ENCODE measurements at regions not wholly inside any gene's neighbourhood (a gene's known extent, or its start where the extent isn't known, plus 50 kb on each side); places are given as distances from the start of the nearest gene placed in this dataset.

GRCh38 chr4:104615926-104616325 lies 121.2 kb upstream of the CXXC4 start:
- DNase-seq = no peak
- no peaks in the 10 kb centered on the region for H3K4me1 ChIP-seq (ENCODE audit: insufficient read depth, low read length)
- no peaks in the 10 kb centered on the region for H3K9me2 ChIP-seq (replicated peaks; ENCODE audit: low read length)
- TF ChIP-seq EZH2phosphoT487 (IDR thresholded peaks at IDR 0.05; ENCODE audit: borderline replicate concordance, low read length) = no peak
- no peak for TF ChIP-seq EZH2 (IDR thresholded peaks at IDR 0.05; ENCODE audit: low read length, unreplicated experiment)
- TF ChIP-seq CTCF (conservative IDR thresholded peaks at IDR 0.05; ENCODE audit: low read depth, low read length) = no peak
- POLR2A ChIA-PET (ENCODE audit: unreplicated experiment) = no interaction called here
- H3F3A ChIP-seq (ENCODE audit: low read length, unreplicated experiment) = no peaks in the 10 kb centered on the region
- no peak overlapping the region for H3K9ac ChIP-seq (ENCODE audit: low read length)
- no peaks in the 10 kb centered on the region for H3K36me3 ChIP-seq (ENCODE audit: low read depth, low read length)
- no peaks in the 10 kb centered on the region for H3K27me3 ChIP-seq (ENCODE audit: low read length)
- no peak overlapping the region for H3K4me2 ChIP-seq (ENCODE audit: low read length)
- CTCF ChIA-PET = no interaction called here
- no peaks in the 10 kb centered on the region for H4K20me1 ChIP-seq (ENCODE audit: low read length)
- intact Hi-C loops (cut with micrococcal nuclease) = no loop called here
- no peaks in the 10 kb centered on the region for H3K79me2 ChIP-seq (ENCODE audit: low read length)
- no peak for ATAC-seq
- no peaks in the 10 kb centered on the region for H3K9me3 ChIP-seq (ENCODE audit: low read length)
- no TSS peak for BruUV-seq (replicated peaks)
- H2AFZ ChIP-seq (ENCODE audit: low read length) = no peak overlapping the region
- no peak overlapping the region for H3K4me3 ChIP-seq (ENCODE audit: low read length)
- no peak overlapping the region for H3K27ac ChIP-seq (ENCODE audit: low read length)

- Histone ChIP-seq H3F3A (ENCODE audit: low read length, unreplicated experiment) (no peaks in the 10 kb centered on the region), H3K4me3 (ENCODE audit: low read length) (no peak overlapping the region), H3K9ac (ENCODE audit: low read length) (no peak overlapping the region), H3K4me1 (ENCODE audit: insufficient read depth, low read length) (no peaks in the 10 kb centered on the region), H3K36me3 (ENCODE audit: low read depth, low read length) (no peaks in the 10 kb centered on the region), H4K20me1 (ENCODE audit: low read length) (no peaks in the 10 kb centered on the region), H2AFZ (ENCODE audit: low read length) (no peak overlapping the region), H3K27me3 (ENCODE audit: low read length) (no peaks in the 10 kb centered on the region), H3K27ac (ENCODE audit: low read length) (no peak overlapping the region), H3K79me2 (ENCODE audit: low read length) (no peaks in the 10 kb centered on the region), H3K9me3 (ENCODE audit: low read length) (no peaks in the 10 kb centered on the region), H3K4me2 (ENCODE audit: low read length) (no peak overlapping the region), H3K9me2 (replicated peaks; ENCODE audit: low read length) (no peaks in the 10 kb centered on the region)
- TF ChIP-seq EZH2 (IDR thresholded peaks at IDR 0.05; ENCODE audit: low read length, unreplicated experiment) (no peak), EZH2phosphoT487 (IDR thresholded peaks at IDR 0.05; ENCODE audit: borderline replicate concordance, low read length) (no peak), CTCF (conservative IDR thresholded peaks at IDR 0.05; ENCODE audit: low read depth, low read length) (no peak)
- DNase-seq (no peak), ATAC-seq (no peak)
- ChIA-PET POLR2A (ENCODE audit: unreplicated experiment) (no interaction called here), CTCF (no interaction called here)
- no TSS peak for BruUV-seq (replicated peaks)
- intact Hi-C loops (cut with micrococcal nuclease) = no loop called here
Observed at GRCh38 chr4:104616401-104616820, 121.7 kb upstream of the CXXC4 start.

GRCh38 chr4:104625706-104626105 lies 131.0 kb upstream of the CXXC4 start:
- Histone ChIP-seq H3K36me3 (ENCODE audit: low read depth, low read length) (no peaks in the 10 kb centered on the region), H4K20me1 (ENCODE audit: low read length) (no peaks in the 10 kb centered on the region), H3K79me2 (ENCODE audit: low read length) (no peaks in the 10 kb centered on the region), H3K9me2 (replicated peaks; ENCODE audit: low read length) (no peaks in the 10 kb centered on the region), H2AFZ (ENCODE audit: low read length) (no peak overlapping the region), H3K27ac (ENCODE audit: low read length) (no peak overlapping the region), H3K4me3 (ENCODE audit: low read length) (no peak overlapping the region), H3K4me2 (ENCODE audit: low read length) (no peak overlapping the region), H3K9ac (ENCODE audit: low read length) (no peak overlapping the region), H3K27me3 (ENCODE audit: low read length) (no peaks in the 10 kb centered on the region), H3F3A (ENCODE audit: low read length, unreplicated experiment) (no peaks in the 10 kb centered on the region), H3K9me3 (ENCODE audit: low read length) (no peaks in the 10 kb centered on the region), H3K4me1 (ENCODE audit: insufficient read depth, low read length) (no peaks in the 10 kb centered on the region)
- BruUV-seq (replicated peaks) = no TSS peak
- no peak for DNase-seq
- intact Hi-C loops (cut with micrococcal nuclease) = no loop called here
- TF ChIP-seq CTCF (conservative IDR thresholded peaks at IDR 0.05; ENCODE audit: low read depth, low read length) (no peak), EZH2phosphoT487 (IDR thresholded peaks at IDR 0.05; ENCODE audit: borderline replicate concordance, low read length) (no peak), EZH2 (IDR thresholded peaks at IDR 0.05; ENCODE audit: low read length, unreplicated experiment) (no peak)
- POLR2A ChIA-PET (ENCODE audit: unreplicated experiment) = no interaction called here
- ATAC-seq = no peak
- CTCF ChIA-PET = no interaction called here

Data from PC-3 (cell line).